K562 (cell line): ENCODE measurements at regions not wholly inside any gene's neighbourhood (a gene's known extent, or its start where the extent isn't known, plus 50 kb on each side); places are given as distances from the start of the nearest gene placed in this dataset.
A peak's percentile ranks its signal among the peaks of the same experiment; 100 is the strongest.

ENCODE experiments used
- ATAC-seq: fragments of 200-7000 bp; cut with Tn5 transposase; 3 replicates; pipeline ENCODE4 v1.9.1; 2020; ENCODE audit warnings: moderate library complexity
- BruUV-seq: library from RNA; stranded (reverse); fragments of 400-500 nt; replicated peaks from 2 replicates; lab custom pipeline; 2021; lab: Mats Ljungman, UMichigan
- CTCF ChIA-PET: fragments of 300-600 bp; formaldehyde crosslinking; extraction: SDS; loops from one replicate; lab custom pipeline; 2021; ENCODE audit warnings: low intra/inter-chr PET ratio; lab: Yijun Ruan, JAX
- POLR2A ChIA-PET: fragments of 300-600, 350-650 bp; sonication (Branson Sonifier 250); formaldehyde crosslinking; extraction: SDS; loops from one replicate; lab custom pipeline; 2021; ENCODE audit warnings: antibody characterized with exemption, inconsistent platforms; lab: Yijun Ruan, JAX
- DNase-seq, 4 experiments: peaks; one replicate each; pipeline versions ENCODE4 v3.0.0 to v3.0.0-alpha.2; 2011 to 2018; ENCODE audit warnings: low spot score in 3 of 4, mixed read lengths in 3 of 4; ENCODE audit errors: extremely low read depth in 1 of 4
- FAIRE-seq: peaks from 2 replicates; lab custom pipeline; 2011; peaks lifted over from hg19 to GRCh38; lab: Jason Lieb, UNC
- H2AFZ ChIP-seq: 2 replicates; pipeline ENCODE4 v1.6.0; 2011; ENCODE audit warnings: low read depth, low read length, control low read depth, inconsistent platforms
- H3K27ac ChIP-seq: fragments of 200-600 bp; 3 replicates; pipeline ENCODE4 v1.8.0; 2011; ENCODE audit warnings: low read depth, mild to moderate bottlenecking, control low read depth, inconsistent platforms, low read length, moderate library complexity, mixed read lengths; ENCODE audit errors: extremely low read depth
- H3K27me3 ChIP-seq, 2 experiments: fragments of 300-600 bp in 1 of 2; 2 replicates in 1 of 2; 3 replicates in 1 of 2; pipeline versions ENCODE4 v1.6.0 to v1.8.0; 2011; ENCODE audit warnings: inconsistent platforms in 2 of 2, low read length in 2 of 2, mild to moderate bottlenecking in 1 of 2, mixed read lengths in 1 of 2, moderate library complexity in 1 of 2; ENCODE audit not compliant: control insufficient read depth in 2 of 2, insufficient read depth in 2 of 2
- H3K36me3 ChIP-seq: fragments of 300-600 bp; 3 replicates; pipeline ENCODE4 v1.8.0; 2011; ENCODE audit warnings: mild to moderate bottlenecking, low read length, inconsistent platforms; ENCODE audit not compliant: control insufficient read depth, insufficient read depth
- H3K4me1 ChIP-seq, 2 experiments: fragments of 200-600 bp in 1 of 2; replicated peaks in 1 of 2; 2 replicates in 1 of 2; 3 replicates in 1 of 2; pipeline versions ENCODE4 v1.5.1 to v1.8.0; 2011; ENCODE audit warnings: inconsistent platforms in 2 of 2, low read length in 2 of 2, mild to moderate bottlenecking in 1 of 2, mixed read lengths in 1 of 2, moderate library complexity in 1 of 2; ENCODE audit not compliant: control insufficient read depth in 2 of 2, insufficient read depth in 2 of 2
- H3K4me2 ChIP-seq: 2 replicates; pipeline ENCODE4 v1.6.1; 2011; ENCODE audit warnings: low read length, control low read depth, inconsistent platforms, mixed read lengths; ENCODE audit not compliant: insufficient read depth
- H3K4me3 ChIP-seq: fragments of 200-600 bp; sonication (generic), shearing (Covaris generic); 2 replicates; pipeline ENCODE4 v1.5.1; 2016; ENCODE audit warnings: control low read depth, inconsistent platforms
- H3K79me2 ChIP-seq: fragments of 200-600 bp; 3 replicates; pipeline ENCODE4 v1.8.0; 2011; ENCODE audit warnings: low read length, inconsistent platforms; ENCODE audit not compliant: control insufficient read depth, insufficient read depth
- H3K9ac ChIP-seq, 2 experiments: 2 replicates each; pipeline versions ENCODE4 v1.6.0 to v1.6.1; 2011; ENCODE audit warnings: low read depth in 2 of 2, low read length in 2 of 2, control low read depth in 1 of 2, inconsistent platforms in 1 of 2, mild to moderate bottlenecking in 1 of 2, mixed read lengths in 1 of 2; ENCODE audit not compliant: insufficient read depth in 1 of 2
- H3K9me1 ChIP-seq: one replicate; pipeline ENCODE4 v1.6.0; 2011; ENCODE audit warnings: inconsistent platforms, mild to moderate bottlenecking, low read length, moderate library complexity; ENCODE audit not compliant: control insufficient read depth, insufficient read depth
- H3K9me3 ChIP-seq: replicated peaks from 2 replicates; pipeline ENCODE4 v1.5.1; 2011; ENCODE audit warnings: low read depth, low read length, inconsistent platforms; ENCODE audit not compliant: control insufficient read depth, insufficient read depth
- H4K20me1 ChIP-seq: replicated peaks from 2 replicates; pipeline ENCODE4 v1.6.1; 2011; ENCODE audit warnings: low read length, inconsistent platforms, mixed read lengths; ENCODE audit not compliant: control insufficient read depth, insufficient read depth
- KLF6 ChIP-seq: fragments of 250-450 bp; sonication (Bioruptor Pico); IDR thresholded peaks from 2 replicates; pipeline ENCODE4 v1.4.0; 2020; ENCODE audit warnings: mild to moderate bottlenecking, moderate library complexity, borderline replicate concordance
- RBM25 ChIP-seq: fragments of 200-400 bp; formaldehyde crosslinking; IDR thresholded peaks from 2 replicates; pipeline ENCODE4 v1.6.1; 2018; ENCODE audit warnings: low read length, low read depth, moderate library complexity; ENCODE audit not compliant: severe bottlenecking
- SIRT6 ChIP-seq: IDR thresholded peaks from one replicate; pipeline ENCODE4 v1.6.1; 2012; ENCODE audit warnings: low read depth, mild to moderate bottlenecking, control low read depth, inconsistent platforms, low read length, moderate library complexity
- SRSF7 ChIP-seq: fragments of 200-400 bp; formaldehyde crosslinking; optimal IDR thresholded peaks from 2 replicates; pipeline ENCODE3; 2017; ENCODE audit warnings: mild to moderate bottlenecking, low read depth, low read length
- SRSF9 ChIP-seq: fragments of 200-400 bp; formaldehyde crosslinking; IDR thresholded peaks from 2 replicates; pipeline ENCODE4 v1.6.1; 2017; ENCODE audit warnings: low read depth, low read length, borderline replicate concordance
- ZNF57 ChIP-seq: fragments of 450-650 bp; formaldehyde crosslinking; IDR thresholded peaks from 2 replicates; pipeline ENCODE4 v1.4.0; 2020; ENCODE audit warnings: mild to moderate bottlenecking, moderate library complexity
- ZNF699 ChIP-seq: fragments of 250-450 bp; sonication (Bioruptor Pico); IDR thresholded peaks from 2 replicates; pipeline ENCODE4 v1.8.0; 2021; ENCODE audit warnings: mild to moderate bottlenecking, moderate library complexity; ENCODE audit not compliant: insufficient replicate concordance
- WGBS: fragments of 100-300 bp; shearing (Covaris generic); methylation state at CpG from one replicate; pipeline ENCODE4 v1.1.6; 2016; ENCODE audit warnings: low coverage, mixed read lengths; ENCODE audit not compliant: insufficient coverage; ENCODE audit errors: missing lambda C conversion rate; 5-methylcytosine and 5-hydroxymethylcytosine counted together
- in situ Hi-C: fragments of 300-500 bp; cut with MboI; formaldehyde crosslinking; loops from 4 replicates; pipeline ENCODE4 v1.15.0; 2018; ENCODE audit warnings: inconsistent platforms, mixed read lengths
- intact Hi-C: fragments of 100-400 bp; cut with micrococcal nuclease; formaldehyde crosslinking; loops from 2 replicates; pipeline ENCODE4 v1.14.2; 2022
- TF ChIP-seq, protein P1 (sequence below): IDR thresholded peaks from 2 replicates; pipeline ENCODE4 v1.6.1; 2016; ENCODE audit warnings: missing genetic modification characterization, missing compliant biosample characterization
- TF ChIP-seq, protein P2 (sequence below): fragments of 250-450 bp; sonication (Bioruptor Pico); IDR thresholded peaks from 2 replicates; pipeline ENCODE4 v1.5.0; 2020; ENCODE audit warnings: mild to moderate bottlenecking
- TF ChIP-seq, protein P3 (sequence below): fragments of 250-450 bp; sonication (Bioruptor Pico); IDR thresholded peaks from 2 replicates; pipeline ENCODE4 v1.8.0; 2022; ENCODE audit warnings: inconsistent platforms

DNA sequence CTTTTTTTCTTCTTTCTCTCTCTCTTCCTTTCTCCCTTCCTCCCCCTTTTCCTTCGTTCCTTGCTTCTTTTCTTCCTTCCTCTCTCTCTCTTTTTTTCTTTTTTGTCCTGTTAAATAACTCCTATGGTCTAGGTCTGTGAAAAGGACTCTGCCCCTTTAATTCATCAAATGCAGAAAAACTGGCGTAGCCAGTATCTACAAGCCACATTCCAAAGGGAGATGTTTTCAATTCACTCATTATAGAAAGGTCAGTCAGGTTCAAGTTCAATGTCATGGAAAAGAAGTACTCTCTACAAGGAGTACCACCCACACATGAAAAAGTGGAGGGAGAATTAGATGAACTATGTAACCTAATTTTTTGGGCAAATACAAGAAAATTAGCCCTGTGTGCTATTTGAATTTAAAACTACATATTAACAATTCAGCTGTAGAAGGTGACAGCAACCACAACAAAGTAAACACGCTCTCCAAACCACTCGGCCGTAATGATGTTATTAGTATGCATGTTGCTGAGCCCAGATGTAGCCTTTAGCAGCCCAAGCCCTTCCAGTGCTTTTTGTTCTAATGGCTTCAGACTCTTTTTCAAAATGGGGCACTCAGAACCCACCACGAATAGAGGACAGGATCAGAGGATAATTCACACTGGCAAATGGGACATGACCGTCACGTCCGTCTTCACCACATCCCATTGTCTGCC lies 735.4 kb upstream of the FANCL start:
- Histone ChIP-seq H3K27me3 (no peaks in the 10 kb centered on the region), H3K27ac (no peak overlapping the region), H3K4me3 (no peak overlapping the region), H3K79me2 (no peaks in the 10 kb centered on the region), H3K9me1 (no peaks in the 10 kb centered on the region), H3K9me3 (no peaks in the 10 kb centered on the region), H4K20me1 (no peaks in the 10 kb centered on the region), H3K36me3 (no peaks in the 10 kb centered on the region), H3K9ac (no peak overlapping the region), H3K4me2 (no peak overlapping the region), H3K4me1 (no peaks in the 10 kb centered on the region), H2AFZ (no peak overlapping the region)
- FAIRE-seq: no peak
- CTCF ChIA-PET: no interaction called here
- 21% methylated on average over 9 of the region's 9 CpGs for WGBS
- no peak for ATAC-seq
- in situ Hi-C loops: no loop called here
- POLR2A ChIA-PET: no interaction called here
- no peak for DNase-seq
- no TSS peak for BruUV-seq
- no peak for TF ChIP-seq RBM25
- TF ChIP-seq, protein P1, sequence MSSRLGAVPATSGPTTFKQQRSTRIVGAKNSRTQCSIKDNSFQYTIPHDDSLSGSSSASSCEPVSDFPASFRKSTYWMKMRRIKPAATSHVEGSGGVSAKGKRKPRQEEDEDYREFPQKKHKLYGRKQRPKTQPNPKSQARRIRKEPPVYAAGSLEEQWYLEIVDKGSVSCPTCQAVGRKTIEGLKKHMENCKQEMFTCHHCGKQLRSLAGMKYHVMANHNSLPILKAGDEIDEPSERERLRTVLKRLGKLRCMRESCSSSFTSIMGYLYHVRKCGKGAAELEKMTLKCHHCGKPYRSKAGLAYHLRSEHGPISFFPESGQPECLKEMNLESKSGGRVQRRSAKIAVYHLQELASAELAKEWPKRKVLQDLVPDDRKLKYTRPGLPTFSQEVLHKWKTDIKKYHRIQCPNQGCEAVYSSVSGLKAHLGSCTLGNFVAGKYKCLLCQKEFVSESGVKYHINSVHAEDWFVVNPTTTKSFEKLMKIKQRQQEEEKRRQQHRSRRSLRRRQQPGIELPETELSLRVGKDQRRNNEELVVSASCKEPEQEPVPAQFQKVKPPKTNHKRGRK (tag): 0 out of 2 replicates have a peak, but pooled peaks have one; percentile 1
- intact Hi-C loops: loop anchor here (10.0 kb wide), 1 partner anchor 212 kb away; no protein-coding TSS in a partner anchor

DNA sequence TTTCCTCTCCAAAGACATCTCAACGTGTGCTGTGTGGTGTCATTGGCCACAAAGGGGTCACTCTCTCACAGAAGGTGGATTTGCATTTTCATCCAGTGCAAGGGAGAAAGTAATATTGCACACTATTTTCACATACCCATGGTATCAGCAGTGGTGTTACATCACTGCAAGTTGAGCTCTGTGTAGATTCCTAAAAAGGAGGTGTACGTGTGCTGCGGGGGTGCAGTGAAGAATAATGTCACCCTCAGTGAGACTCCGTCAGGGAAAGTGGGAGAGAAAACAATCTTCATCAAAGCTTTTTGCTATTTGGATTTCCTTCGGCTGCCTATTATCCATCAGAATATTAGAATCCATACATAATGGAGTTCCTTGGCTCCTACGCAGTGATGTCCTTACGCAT lies 733.8 kb upstream of the FANCL start:
- in situ Hi-C loops (no loop called here), intact Hi-C loops (loop anchor here (10.0 kb wide), 1 partner anchor 210 kb away; no protein-coding TSS in a partner anchor)
- H3K79me2 ChIP-seq: no peaks in the 10 kb centered on the region
- no TSS peak for BruUV-seq
- no peaks in the 10 kb centered on the region for H3K9me1 ChIP-seq
- ChIA-PET POLR2A (interaction anchor here (1.5 kb wide), 1 partner anchor 10 kb away, joined by 5 read pairs; no protein-coding TSS in a partner anchor), CTCF (no interaction called here)
- no peak for DNase-seq
- no peak overlapping the region for H3K4me3 ChIP-seq
- no peak overlapping the region for H3K27ac ChIP-seq
- no peaks in the 10 kb centered on the region for H3K9me3 ChIP-seq
- FAIRE-seq: no peak
- ATAC-seq: no peak
- no peaks in the 10 kb centered on the region for H4K20me1 ChIP-seq
- H3K9ac ChIP-seq: no peak overlapping the region
- no peaks in the 10 kb centered on the region for H3K27me3 ChIP-seq
- H3K4me2 ChIP-seq: no peak overlapping the region
- WGBS: 20% methylated on average over 7 of the region's 7 CpGs
- no peak overlapping the region for H2AFZ ChIP-seq
- H3K36me3 ChIP-seq: no peaks in the 10 kb centered on the region
- H3K4me1 ChIP-seq: no peaks in the 10 kb centered on the region
- TF ChIP-seq, protein P2, sequence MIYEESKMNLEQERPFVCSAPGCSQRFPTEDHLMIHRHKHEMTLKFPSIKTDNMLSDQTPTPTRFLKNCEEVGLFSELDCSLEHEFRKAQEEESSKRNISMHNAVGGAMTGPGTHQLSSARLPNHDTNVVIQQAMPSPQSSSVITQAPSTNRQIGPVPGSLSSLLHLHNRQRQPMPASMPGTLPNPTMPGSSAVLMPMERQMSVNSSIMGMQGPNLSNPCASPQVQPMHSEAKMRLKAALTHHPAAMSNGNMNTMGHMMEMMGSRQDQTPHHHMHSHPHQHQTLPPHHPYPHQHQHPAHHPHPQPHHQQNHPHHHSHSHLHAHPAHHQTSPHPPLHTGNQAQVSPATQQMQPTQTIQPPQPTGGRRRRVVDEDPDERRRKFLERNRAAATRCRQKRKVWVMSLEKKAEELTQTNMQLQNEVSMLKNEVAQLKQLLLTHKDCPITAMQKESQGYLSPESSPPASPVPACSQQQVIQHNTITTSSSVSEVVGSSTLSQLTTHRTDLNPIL (CRISPR knock-in tag): no peak
- no peak for TF ChIP-seq KLF6
- TF ChIP-seq SRSF7: no peak
- TF ChIP-seq ZNF57 (CRISPR knock-in tag): no peak
- TF ChIP-seq, protein P3, sequence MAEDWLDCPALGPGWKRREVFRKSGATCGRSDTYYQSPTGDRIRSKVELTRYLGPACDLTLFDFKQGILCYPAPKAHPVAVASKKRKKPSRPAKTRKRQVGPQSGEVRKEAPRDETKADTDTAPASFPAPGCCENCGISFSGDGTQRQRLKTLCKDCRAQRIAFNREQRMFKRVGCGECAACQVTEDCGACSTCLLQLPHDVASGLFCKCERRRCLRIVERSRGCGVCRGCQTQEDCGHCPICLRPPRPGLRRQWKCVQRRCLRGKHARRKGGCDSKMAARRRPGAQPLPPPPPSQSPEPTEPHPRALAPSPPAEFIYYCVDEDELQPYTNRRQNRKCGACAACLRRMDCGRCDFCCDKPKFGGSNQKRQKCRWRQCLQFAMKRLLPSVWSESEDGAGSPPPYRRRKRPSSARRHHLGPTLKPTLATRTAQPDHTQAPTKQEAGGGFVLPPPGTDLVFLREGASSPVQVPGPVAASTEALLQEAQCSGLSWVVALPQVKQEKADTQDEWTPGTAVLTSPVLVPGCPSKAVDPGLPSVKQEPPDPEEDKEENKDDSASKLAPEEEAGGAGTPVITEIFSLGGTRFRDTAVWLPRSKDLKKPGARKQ (CRISPR knock-in tag): no peak
- TF ChIP-seq ZNF699 (CRISPR knock-in tag): no peak
- TF ChIP-seq SRSF9: no peak
- TF ChIP-seq SIRT6: no peak
